Medulla oblongata (tissue), 1 donor: ENCODE measurements at regions not wholly inside any gene's neighbourhood (a gene's known extent, or its start where the extent isn't known, plus 50 kb on each side); places are given as distances from the start of the nearest gene placed in this dataset.
"Not testable (repeated sequence)": the region's sequence is repeated elsewhere in the genome, so short reads cannot be mapped to it uniquely, and the experiment has no call there.

Experiments
- DNase-seq: peaks from one replicate; pipeline ENCODE4 v3.0.0-alpha.2; 2015; ENCODE audit errors: extremely low spot score

GRCh38 chr3:101913168-101913567, 63.9 kb downstream of the NFKBIZ start:
- no peak for DNase-seq

DNA sequence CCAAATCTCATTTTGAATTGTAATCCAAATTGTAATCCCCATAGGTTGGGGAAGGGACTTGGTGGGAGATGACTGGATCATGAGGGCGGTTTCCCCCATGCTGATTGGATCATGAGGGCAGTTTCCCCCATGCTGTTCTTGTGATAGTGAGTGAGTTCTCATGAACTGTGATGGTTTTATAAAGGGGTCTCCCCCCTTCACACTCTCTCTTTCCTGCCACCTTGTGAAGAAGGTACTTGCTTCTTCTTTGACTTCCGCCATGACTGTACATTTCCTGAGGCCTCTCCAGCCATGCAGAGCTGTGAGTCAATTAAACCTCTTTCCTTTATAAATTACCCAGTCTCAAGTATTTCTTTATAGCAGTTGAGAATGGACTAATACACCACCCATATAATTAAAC, 68.4 kb downstream of the NFKBIZ start:
- DNase-seq, result not testable (repeated sequence)

GRCh38 chr3:101922151-101922725, 72.9 kb downstream of the NFKBIZ start:
- DNase-seq, result not testable (repeated sequence)

DNA sequence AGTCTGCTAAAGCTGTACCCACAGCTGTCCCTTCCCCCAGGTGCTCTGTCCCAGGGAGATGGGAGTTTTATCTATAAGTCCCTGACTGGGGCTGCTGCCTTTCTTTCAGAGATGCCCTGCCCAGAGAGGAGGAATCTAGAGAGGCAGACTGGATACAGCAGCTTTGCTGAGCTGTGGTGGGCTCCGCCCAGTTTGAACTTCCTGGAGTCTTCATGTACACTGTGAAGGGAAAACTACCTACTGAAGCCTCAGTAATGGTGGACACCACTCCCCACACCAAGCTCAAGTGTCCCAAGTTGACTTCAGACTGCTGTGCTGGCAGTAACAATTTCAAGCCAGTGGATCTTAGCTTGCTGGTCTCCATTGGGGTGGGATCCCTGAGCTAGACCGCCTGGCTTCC, 75.3 kb downstream of the NFKBIZ start:
- not testable (repeated sequence) for DNase-seq

- not testable (repeated sequence) for DNase-seq
Observed at GRCh38 chr3:101925124-101925523, 75.8 kb downstream of the NFKBIZ start.

DNA sequence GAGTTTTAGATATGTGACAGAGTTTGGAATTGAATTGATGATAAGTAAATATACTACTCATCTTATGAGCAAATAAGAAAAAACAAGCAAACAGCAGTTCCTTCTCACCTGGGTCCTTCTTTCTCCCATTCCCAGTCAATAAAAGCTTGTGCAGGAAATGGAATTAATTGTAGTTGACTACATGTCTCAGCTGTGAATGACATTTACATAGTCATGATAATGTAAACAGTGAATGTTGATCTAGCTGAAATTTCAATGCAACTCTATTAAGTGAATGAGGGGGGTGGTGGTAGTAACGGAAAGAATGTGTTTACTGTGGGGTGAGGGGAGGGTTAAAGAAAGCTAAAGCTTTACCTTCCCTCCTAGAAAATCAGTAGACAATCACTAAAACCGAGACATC, 76.2 kb downstream of the NFKBIZ start:
- DNase-seq, result no peak

DNA sequence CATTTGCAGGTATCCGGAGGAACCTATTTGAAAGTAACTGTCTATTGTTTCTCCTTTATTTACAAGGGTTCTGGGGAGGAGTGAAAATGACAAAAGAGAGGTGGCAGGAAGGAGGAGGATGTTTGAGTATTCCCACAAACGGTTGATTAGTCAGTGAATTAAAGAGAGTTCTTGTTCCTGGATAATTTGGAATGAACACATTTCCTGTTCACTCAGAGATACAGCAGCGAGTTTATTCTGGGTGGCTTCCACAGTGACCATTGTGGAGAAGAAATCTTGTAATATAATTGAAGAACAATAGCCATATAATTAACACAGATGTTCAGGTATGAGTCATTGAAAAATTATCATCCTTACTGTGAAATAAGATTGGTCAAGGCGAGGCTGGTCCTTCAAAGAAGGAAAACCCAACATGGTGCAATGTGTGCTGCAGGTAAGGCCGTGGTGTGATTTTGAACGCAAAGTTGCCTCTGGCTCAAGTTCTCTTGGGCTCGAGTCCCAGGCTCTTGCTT, 77.3 kb downstream of the NFKBIZ start:
- DNase-seq, result no peak

DNA sequence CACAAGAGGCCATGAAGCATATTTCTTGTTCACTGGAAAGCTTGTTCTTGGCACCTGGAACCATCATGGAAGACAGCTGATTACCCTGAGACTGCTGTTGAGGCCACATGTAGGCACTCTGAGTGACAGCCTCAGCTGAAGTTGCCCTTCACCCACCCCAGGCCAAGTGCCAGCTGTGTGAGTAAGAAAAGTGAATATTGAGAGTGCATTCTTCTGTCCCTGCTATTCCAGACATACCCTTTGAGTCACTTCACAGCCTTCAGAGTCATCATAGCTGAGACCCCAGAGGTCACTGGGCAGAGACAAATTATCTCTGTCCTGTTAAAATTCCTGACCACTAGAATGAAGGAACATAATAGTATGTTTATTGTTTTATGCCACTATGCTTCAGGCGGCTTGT, 79.6 kb downstream of the NFKBIZ start:
- no peak for DNase-seq

DNA sequence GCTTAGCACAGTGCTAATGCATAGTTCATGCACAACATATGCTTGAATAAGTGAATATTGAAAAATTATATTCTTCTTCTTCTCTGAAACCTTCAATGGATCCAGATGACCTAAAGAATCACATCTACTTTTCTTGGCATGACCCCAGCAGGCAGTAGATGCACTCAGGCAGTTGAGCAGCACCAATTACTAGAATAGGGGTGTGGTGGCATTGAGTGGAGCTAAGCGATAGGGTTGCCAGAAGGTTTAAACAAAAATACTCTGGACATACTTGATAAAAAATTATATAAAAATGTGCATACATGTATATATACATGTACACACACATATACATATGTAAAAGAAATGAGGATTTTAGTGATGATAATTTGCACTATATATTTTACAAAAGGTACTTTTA, 81.8 kb downstream of the NFKBIZ start:
- DNase-seq, result no peak

- no peak for DNase-seq
Observed at GRCh38 chr3:101932326-101933068, 83.2 kb downstream of the NFKBIZ start.

DNA sequence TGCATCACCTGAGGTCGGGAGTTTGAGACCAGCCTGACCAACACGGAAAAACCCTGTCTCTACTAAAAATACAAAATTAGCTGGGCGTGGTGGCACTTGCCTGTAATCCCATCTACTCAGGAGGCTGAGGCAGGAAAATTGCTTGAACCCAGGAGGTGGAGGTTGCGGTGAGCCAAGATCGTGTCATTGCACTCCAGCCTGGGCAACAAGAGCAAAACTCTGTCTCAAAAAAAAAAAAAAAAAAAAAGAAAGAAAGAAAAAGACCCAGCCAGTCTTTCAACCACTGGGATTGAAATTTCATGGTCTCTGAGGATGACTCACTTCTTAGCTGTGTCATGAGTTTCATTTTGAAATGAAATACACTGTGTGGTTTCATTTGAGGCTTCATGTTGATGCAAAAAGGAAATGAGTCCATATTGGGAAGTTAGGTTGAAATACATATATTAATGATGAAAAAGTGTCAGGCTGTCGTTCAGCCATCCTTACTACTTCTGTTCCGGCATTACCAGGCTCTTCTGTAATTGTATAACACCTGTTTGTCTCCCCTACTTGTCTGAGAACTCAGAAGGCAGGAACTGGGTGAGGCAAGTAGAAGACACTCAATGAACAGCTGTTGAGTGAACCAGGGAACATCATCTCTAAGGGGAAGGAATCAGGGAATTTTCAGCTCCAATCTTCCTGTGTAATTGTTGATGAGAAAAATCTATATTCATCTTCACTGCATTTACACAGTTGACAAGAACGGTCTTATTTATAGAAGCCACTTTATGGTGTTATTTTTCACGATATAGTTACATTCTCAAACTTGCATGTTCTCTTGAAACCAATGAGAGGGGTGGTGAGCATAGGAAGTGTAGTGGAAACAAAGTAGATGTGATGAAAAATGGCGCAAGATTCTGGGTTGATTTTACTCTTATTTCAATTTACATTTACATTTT, 87.4 kb downstream of the NFKBIZ start:
- peak; percentile 14 for DNase-seq

DNA sequence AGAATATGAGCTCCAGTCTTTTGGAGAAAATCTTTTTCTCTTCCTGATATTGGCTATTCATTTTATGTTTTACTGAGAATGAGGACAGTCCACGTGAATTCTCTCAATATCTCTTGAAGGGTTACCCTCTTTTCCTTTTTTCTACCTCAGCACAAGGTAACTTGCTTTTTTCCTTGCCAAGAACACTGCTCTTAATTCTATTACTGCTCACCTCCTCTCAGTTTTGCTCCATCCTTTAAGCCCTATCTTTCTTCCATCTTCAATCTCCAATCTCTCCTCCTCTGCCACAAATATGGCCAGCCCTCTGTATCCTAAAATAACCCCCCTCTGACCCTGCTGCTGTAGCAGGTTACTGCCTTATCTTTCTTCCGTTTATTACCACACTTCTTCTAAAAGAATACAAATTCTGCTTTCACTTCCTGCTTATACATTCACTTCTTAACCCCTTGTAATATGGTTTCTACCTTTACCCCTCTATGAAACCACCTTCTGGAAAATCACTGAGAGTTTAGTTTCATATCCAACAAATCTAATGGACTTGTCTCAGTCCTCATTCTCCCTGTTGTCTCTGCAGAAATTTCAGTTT, 89.0 kb downstream of the NFKBIZ start:
- DNase-seq, result no peak

DNA sequence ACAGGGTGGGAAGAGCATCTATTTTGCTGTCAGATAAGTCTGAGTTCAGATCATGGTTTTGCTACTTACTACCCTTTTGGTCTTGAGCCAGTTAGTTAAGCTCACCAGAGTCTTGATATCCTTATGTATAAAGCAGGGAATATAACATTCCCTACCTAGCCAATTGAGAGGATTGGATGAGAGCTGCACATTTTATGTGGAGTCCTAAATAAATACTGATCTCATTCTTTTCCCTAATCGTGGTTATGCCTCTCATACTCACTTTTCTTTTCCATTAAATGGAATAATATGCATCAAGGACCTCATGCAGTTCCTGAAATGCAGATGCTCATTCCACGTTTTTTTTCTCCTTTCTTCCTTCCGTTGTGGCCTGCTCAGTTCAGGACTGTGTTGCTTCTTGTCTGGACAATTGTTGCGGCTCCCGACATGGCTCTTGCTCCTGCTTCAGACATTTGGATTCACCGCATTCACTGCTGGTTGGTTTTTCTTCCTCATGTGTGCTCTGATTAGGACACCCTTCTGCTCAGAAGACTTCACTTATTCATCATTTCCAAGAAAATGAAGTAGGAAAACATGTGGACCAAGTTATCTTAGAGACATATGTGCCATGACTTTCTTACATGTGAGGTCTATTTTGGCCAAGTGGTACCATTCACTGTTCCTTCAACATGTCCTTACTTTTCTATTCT, 90.2 kb downstream of the NFKBIZ start:
- no peak for DNase-seq

GRCh38 chr3:101940521-101941317, 91.4 kb downstream of the NFKBIZ start:
- peak; percentile 43 for DNase-seq

DNA sequence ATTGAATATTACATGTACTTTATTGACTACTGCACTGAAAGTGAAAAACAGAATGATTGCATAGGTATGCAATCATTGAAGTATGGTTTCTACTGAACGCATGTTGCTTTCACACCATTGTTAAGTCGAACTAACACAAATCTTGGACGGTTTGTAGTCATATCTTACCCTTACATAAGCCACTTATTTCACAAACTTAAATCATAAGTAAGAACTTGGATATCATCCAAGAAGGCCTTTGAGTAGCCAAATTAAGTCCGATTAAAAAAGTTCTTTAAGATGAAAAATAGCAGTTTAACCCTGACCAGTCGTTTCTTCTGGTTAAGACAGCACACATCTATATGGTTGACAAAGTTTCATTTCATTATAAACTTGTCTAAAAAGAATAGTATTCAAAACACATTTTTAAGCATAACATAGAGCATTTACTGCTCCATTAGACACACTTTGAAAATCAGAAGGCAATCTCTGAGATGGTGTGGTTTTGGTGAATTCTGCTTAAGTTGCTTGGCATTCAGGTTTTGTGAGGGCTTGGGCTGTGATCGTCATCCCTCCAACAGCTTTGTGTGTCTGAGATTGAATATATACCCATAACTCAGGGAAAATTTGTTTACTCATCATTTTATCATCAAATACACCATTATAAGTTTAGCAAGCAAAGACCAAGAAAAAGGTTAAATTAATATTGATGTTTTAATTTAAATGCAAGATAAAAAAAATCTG, 92.2 kb downstream of the NFKBIZ start:
- DNase-seq, result no peak

DNA sequence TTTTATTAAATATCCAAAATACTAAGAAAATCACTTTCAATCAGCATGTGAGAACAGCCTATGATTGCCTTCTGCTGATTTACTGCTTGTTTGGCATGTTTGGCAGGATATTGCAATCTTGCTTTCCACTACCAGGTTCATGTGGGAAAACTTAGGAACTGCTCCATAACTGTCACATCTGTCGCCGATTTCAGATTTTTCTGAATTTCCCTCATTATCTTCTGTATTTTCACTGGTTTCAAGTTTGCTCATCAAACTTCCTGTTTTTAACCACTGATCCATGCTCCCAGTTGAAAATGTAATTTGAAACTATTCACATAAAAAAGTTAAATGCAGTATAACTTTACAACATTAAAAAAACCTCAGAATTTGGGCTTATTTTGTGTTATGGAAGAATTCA, 93.0 kb downstream of the NFKBIZ start:
- peak; percentile 32 for DNase-seq

DNA sequence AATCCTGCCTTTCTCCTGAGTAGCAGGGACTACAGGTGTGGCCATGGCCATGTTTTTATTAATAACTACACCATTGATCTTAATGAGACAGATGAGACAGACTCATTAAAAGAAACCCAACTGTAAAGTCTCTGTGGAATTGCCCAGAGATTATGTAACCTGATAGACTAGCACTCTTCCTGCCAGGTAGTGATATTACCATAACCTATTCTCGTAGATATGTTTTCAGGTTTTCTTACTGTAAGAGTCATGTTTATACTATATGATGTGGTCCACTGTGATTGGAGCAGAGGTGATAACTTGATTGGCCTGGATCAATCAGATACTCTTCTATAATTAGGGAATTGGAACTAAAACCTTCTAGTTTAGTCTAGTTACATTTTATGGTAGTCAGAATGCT, 93.7 kb downstream of the NFKBIZ start:
- DNase-seq, result no peak

DNA sequence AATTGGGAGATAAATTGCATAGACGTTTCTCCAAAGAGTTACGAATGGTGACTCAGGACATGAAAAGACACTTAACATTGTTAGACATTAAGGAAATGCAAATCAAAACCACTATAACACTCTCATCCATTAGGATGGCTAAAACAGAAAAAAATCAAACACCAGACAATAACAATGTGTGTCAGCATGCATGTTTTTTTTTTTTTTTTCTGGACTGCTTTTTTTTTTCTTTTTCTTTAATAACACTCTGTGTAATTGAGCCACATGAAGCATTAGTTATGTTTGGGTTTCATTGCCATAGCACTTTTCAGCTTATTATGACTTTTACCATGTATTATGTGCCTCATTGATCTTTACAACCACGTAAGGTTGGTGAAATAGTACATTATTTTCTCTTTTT, 95.0 kb downstream of the NFKBIZ start:
- no peak for DNase-seq

- no peak for DNase-seq
Observed at GRCh38 chr3:101945980-101946379, 96.7 kb downstream of the NFKBIZ start.

DNA sequence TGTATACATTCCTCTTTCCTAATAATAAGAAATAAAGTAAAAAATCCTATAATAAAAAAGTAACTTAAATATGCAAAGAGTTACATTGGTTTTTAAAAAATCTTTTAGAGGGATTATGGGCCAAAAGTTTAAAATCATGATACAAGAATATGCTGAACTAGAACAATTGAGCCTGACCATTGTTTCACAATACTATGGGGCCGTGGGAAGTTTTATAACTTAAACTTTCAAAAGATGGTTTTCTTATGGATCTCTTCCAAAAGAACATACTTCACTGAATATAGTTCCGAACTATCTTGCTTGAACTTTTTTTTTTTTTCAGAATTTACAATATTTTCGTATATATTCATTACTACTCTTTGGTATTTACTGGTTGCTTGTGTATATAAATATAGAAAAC, 97.6 kb downstream of the NFKBIZ start:
- DNase-seq, result no peak
